ENCODE measurements at regions not wholly inside any gene's neighbourhood (a gene's known extent, or its start where the extent isn't known, plus 50 kb on each side); places are given as distances from the start of the nearest gene placed in this dataset.

- no peaks in the 10 kb centered on the region for H3K36me3 ChIP-seq (ENCODE audit: control insufficient read depth, insufficient read depth, low read length)
- DNase-seq (ENCODE audit: low read depth): no peak
- no peak for FAIRE-seq
- no peaks in the 10 kb centered on the region for H3K27me3 ChIP-seq (ENCODE audit: control insufficient read depth, insufficient read depth, low read length)
- H3K4me3 ChIP-seq (ENCODE audit: low read depth, low read length): no peak overlapping the region
- TF ChIP-seq CTCF (IDR thresholded peaks at IDR 0.05; ENCODE audit: insufficient read depth, low read length, severe bottlenecking): no peak
Observed at GRCh38 chr6:140050101-140050995, 675.9 kb upstream of the CITED2 start.

- H3K4me3 ChIP-seq (ENCODE audit: low read depth, low read length): no peak overlapping the region
- TF ChIP-seq CTCF (IDR thresholded peaks at IDR 0.05; ENCODE audit: insufficient read depth, low read length, severe bottlenecking): no peak
- DNase-seq (ENCODE audit: low read depth) (no peak), FAIRE-seq (no peak)
- no peaks in the 10 kb centered on the region for H3K27me3 ChIP-seq (ENCODE audit: control insufficient read depth, insufficient read depth, low read length)
- no peaks in the 10 kb centered on the region for H3K36me3 ChIP-seq (ENCODE audit: control insufficient read depth, insufficient read depth, low read length)
Observed at GRCh38 chr6:140049251-140049650, 674.8 kb upstream of the CITED2 start.

GRCh38 chr6:140048202-140048790, 673.8 kb upstream of the CITED2 start:
- Histone ChIP-seq H3K4me3 (ENCODE audit: low read depth, low read length) (no peak overlapping the region), H3K27me3 (ENCODE audit: control insufficient read depth, insufficient read depth, low read length) (no peaks in the 10 kb centered on the region), H3K36me3 (ENCODE audit: control insufficient read depth, insufficient read depth, low read length) (no peaks in the 10 kb centered on the region)
- TF ChIP-seq CTCF (IDR thresholded peaks at IDR 0.05; ENCODE audit: insufficient read depth, low read length, severe bottlenecking): no peak
- DNase-seq (ENCODE audit: low read depth) (no peak), FAIRE-seq (no peak)

GRCh38 chr6:140047321-140047720, 672.9 kb upstream of the CITED2 start:
- H3K4me3 ChIP-seq (ENCODE audit: low read depth, low read length): no peak overlapping the region
- FAIRE-seq (no peak), DNase-seq (ENCODE audit: low read depth) (no peak)
- no peak for TF ChIP-seq CTCF (IDR thresholded peaks at IDR 0.05; ENCODE audit: insufficient read depth, low read length, severe bottlenecking)
- no peaks in the 10 kb centered on the region for H3K27me3 ChIP-seq (ENCODE audit: control insufficient read depth, insufficient read depth, low read length)
- H3K36me3 ChIP-seq (ENCODE audit: control insufficient read depth, insufficient read depth, low read length): no peaks in the 10 kb centered on the region

- TF ChIP-seq CTCF (IDR thresholded peaks at IDR 0.05; ENCODE audit: insufficient read depth, low read length, severe bottlenecking): no peak
- no peaks in the 10 kb centered on the region for H3K27me3 ChIP-seq (ENCODE audit: control insufficient read depth, insufficient read depth, low read length)
- H3K36me3 ChIP-seq (ENCODE audit: control insufficient read depth, insufficient read depth, low read length): no peaks in the 10 kb centered on the region
- FAIRE-seq (no peak), DNase-seq (ENCODE audit: low read depth) (no peak)
- H3K4me3 ChIP-seq (ENCODE audit: low read depth, low read length): no peak overlapping the region
Observed at GRCh38 chr6:140046016-140046632, 671.7 kb upstream of the CITED2 start.

Data from bronchial epithelial cell (primary cell).